Endothelial cell of umbilical vein (primary cell): ENCODE measurements at regions not wholly inside any gene's neighbourhood (a gene's known extent, or its start where the extent isn't known, plus 50 kb on each side); places are given as distances from the start of the nearest gene placed in this dataset.

Experiments
- BruUV-seq: library from RNA; stranded (reverse); fragments of 400-500 nt; replicated peaks from 2 replicates; lab custom pipeline; 2021; lab: Mats Ljungman, UMichigan
- CTCF ChIA-PET: fragments of 300-600, 350-600 bp; sonication (Branson Sonifier 250); formaldehyde crosslinking; loops from one replicate; lab custom pipeline; 2021; ENCODE audit warnings: antibody characterized with exemption, inconsistent platforms; lab: Charles Lee
- POLR2A ChIA-PET: fragments of 300-600, 350-600 bp; sonication (Branson Sonifier 250); formaldehyde crosslinking; loops from one replicate; lab custom pipeline; 2021; ENCODE audit warnings: antibody characterized with exemption, inconsistent platforms; lab: Charles Lee
- DNase-seq: peaks from one replicate; pipeline ENCODE4 v3.0.0-alpha.2; 2011; ENCODE audit warnings: low read depth, low spot score
- FAIRE-seq: peaks from 2 replicates; lab custom pipeline; 2011; peaks lifted over from hg19 to GRCh38; lab: Jason Lieb, UNC
- H2AFZ ChIP-seq: 2 replicates; pipeline ENCODE4 v1.6.0; 2012; ENCODE audit warnings: low read depth, low read length, control low read depth, inconsistent platforms
- H3K27ac ChIP-seq: 2 replicates; pipeline ENCODE4 v1.5.1; 2011; ENCODE audit warnings: low read depth, mild to moderate bottlenecking, control low read depth, low read length, moderate library complexity; ENCODE audit not compliant: insufficient read depth
- H3K27me3 ChIP-seq, 2 experiments: 2 replicates each; pipeline versions ENCODE4 v1.6.0 to v1.6.1; 2011; ENCODE audit warnings: low read length in 2 of 2, mixed read lengths in 1 of 2; ENCODE audit not compliant: control insufficient read depth in 2 of 2, insufficient read depth in 2 of 2
- H3K36me3 ChIP-seq, 2 experiments: 2 replicates in 1 of 2; 3 replicates in 1 of 2; pipeline ENCODE4 v1.5.1; 2011; ENCODE audit warnings: low read length in 2 of 2, mild to moderate bottlenecking in 1 of 2, moderate library complexity in 1 of 2; ENCODE audit not compliant: control insufficient read depth in 2 of 2, insufficient read depth in 2 of 2; ENCODE audit errors: extremely low read depth in 1 of 2
- H3K4me1 ChIP-seq: 3 replicates; pipeline ENCODE4 v1.5.1; 2011; ENCODE audit warnings: mild to moderate bottlenecking, low read length; ENCODE audit not compliant: control insufficient read depth, insufficient read depth; ENCODE audit errors: extremely low read depth
- H3K4me2 ChIP-seq: 2 replicates; pipeline ENCODE4 v1.6.1; 2011; ENCODE audit warnings: low read length, control low read depth, mixed read lengths; ENCODE audit not compliant: insufficient read depth
- H3K4me3 ChIP-seq, 3 experiments: fragments of 200-600 bp in 1 of 3; sonication (generic), shearing (Covaris generic) in 1 of 3; replicated peaks in 1 of 3; 2 replicates each; pipeline ENCODE4 v1.5.1; 2011 to 2016; ENCODE audit warnings: control low read depth in 3 of 3, low read length in 3 of 3, mild to moderate bottlenecking in 2 of 3, inconsistent platforms in 1 of 3, low read depth in 1 of 3, moderate library complexity in 1 of 3; ENCODE audit not compliant: insufficient read depth in 1 of 3
- H3K79me2 ChIP-seq: 2 replicates; pipeline ENCODE4 v1.6.0; 2012; ENCODE audit warnings: low read length, inconsistent platforms; ENCODE audit not compliant: control insufficient read depth, insufficient read depth
- H3K9ac ChIP-seq: replicated peaks from 2 replicates; pipeline ENCODE3; 2011; ENCODE audit warnings: low read length, control low read depth; ENCODE audit not compliant: insufficient read depth; ENCODE audit errors: extremely low read depth
- H3K9me1 ChIP-seq: replicated peaks from 3 replicates; pipeline ENCODE4 v1.6.0; 2011; ENCODE audit warnings: mild to moderate bottlenecking, low read length; ENCODE audit not compliant: control insufficient read depth, insufficient read depth; ENCODE audit errors: extremely low read depth
- H3K9me3 ChIP-seq: replicated peaks from 2 replicates; pipeline ENCODE4 v1.5.1; 2012; ENCODE audit warnings: low read length, inconsistent platforms; ENCODE audit not compliant: control insufficient read depth, insufficient read depth
- H4K20me1 ChIP-seq: replicated peaks from 2 replicates; pipeline ENCODE3; 2011; ENCODE audit warnings: mild to moderate bottlenecking, low read length; ENCODE audit not compliant: control insufficient read depth, insufficient read depth; ENCODE audit errors: extremely low read depth
- CTCF ChIP-seq, 2 donors: IDR thresholded peaks; 1 replicate in 1 of 2; 2 replicates in 1 of 2; pipeline ENCODE4 v1.5.1; 2011; ENCODE audit warnings: low read length in 2 of 2, mild to moderate bottlenecking in 2 of 2, moderate library complexity in 2 of 2, control low read depth in 1 of 2, inconsistent platforms in 1 of 2, low read depth in 1 of 2; ENCODE audit not compliant: insufficient read depth in 1 of 2; ENCODE audit errors: extremely low read depth in 1 of 2
- EZH2 ChIP-seq: IDR thresholded peaks from 2 replicates; pipeline ENCODE4 v1.6.1; 2012; ENCODE audit warnings: borderline replicate concordance, low read depth, mild to moderate bottlenecking, moderate library complexity, low read length, inconsistent platforms; ENCODE audit not compliant: severe bottlenecking
- FOS ChIP-seq: IDR thresholded peaks from 2 replicates; pipeline ENCODE4 v1.6.1; 2011; ENCODE audit warnings: mild to moderate bottlenecking, low read length, moderate library complexity, borderline replicate concordance; ENCODE audit not compliant: insufficient read depth
- GATA2 ChIP-seq: IDR thresholded peaks from 2 replicates; pipeline ENCODE4 v1.7.0; 2011; ENCODE audit warnings: low read depth, mild to moderate bottlenecking, moderate library complexity, mixed read lengths, low read length; ENCODE audit not compliant: insufficient read length, insufficient read depth
- JUN ChIP-seq: IDR thresholded peaks from 2 replicates; pipeline ENCODE4 v1.6.1; 2011; ENCODE audit warnings: borderline replicate concordance, low read depth; ENCODE audit not compliant: insufficient read length, insufficient read depth
- MAX ChIP-seq: IDR thresholded peaks from 2 replicates; pipeline ENCODE4 v1.6.1; 2011; ENCODE audit not compliant: insufficient read depth, insufficient read length
- MYC ChIP-seq: IDR thresholded peaks from one replicate; pipeline ENCODE4 v1.6.1; 2011; ENCODE audit warnings: mild to moderate bottlenecking, low read depth, low read length
- POLR2A ChIP-seq: IDR thresholded peaks from 2 replicates; pipeline ENCODE4 v1.6.1; 2012; ENCODE audit warnings: low read depth, mild to moderate bottlenecking, control low read depth, low read length
- POLR2AphosphoS5 ChIP-seq: IDR thresholded peaks from 2 replicates; pipeline ENCODE4 v1.6.1; 2012; ENCODE audit warnings: low read depth, mild to moderate bottlenecking, control low read depth, low read length, moderate library complexity; ENCODE audit not compliant: insufficient read depth
- dilution Hi-C: fragments of 300-500 bp; cut with MboI; formaldehyde crosslinking; loops from one replicate; pipeline ENCODE4 v1.15.0; 2019; ENCODE audit warnings: low sequenced_read_pairs; ENCODE audit not compliant: extremely low pct_ligation_motif_present
- intact Hi-C: fragments of 100-400 bp; cut with micrococcal nuclease; formaldehyde crosslinking; loops from one replicate; pipeline ENCODE4 v1.10.0; 2022

DNA sequence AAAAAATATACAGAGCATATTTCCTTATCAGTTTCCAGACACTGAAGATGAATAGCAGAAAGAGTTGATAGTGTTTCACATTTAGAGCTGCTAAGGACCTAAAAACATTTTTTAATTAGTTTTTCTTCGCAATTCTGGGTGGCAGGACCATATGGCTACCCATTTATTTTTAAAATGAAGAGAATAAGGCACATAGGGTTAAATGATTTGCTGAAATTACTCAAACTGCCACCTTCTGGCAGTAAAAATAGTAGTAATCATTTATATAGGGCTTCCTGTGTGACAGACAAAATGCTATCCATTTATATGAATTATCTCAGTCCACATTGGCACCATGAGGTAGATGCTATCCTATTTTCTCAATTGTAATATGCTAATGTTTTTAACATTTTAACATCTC is 108.6 kb upstream of the CCDC196 start:
- no peaks in the 10 kb centered on the region for H3K9me1 ChIP-seq
- intact Hi-C loops (no loop called here), dilution Hi-C loops (no loop called here)
- no peaks in the 10 kb centered on the region for H3K4me1 ChIP-seq
- no TSS peak for BruUV-seq
- H3K9ac ChIP-seq: no peak overlapping the region
- peaks cover 5 to 6% of the 10 kb centered on the region in 2 experiments for H3K27me3 ChIP-seq
- CTCF ChIA-PET: interaction anchor here (0.6 kb wide), 1 partner anchor 18 kb away, joined by 3 read pairs; no protein-coding TSS in a partner anchor
- no peaks in the 10 kb centered on the region for H4K20me1 ChIP-seq
- H3K27ac ChIP-seq: no peak overlapping the region
- no peaks in the 10 kb centered on the region for H3K9me3 ChIP-seq
- H2AFZ ChIP-seq: no peak overlapping the region
- no peaks in the 10 kb centered on the region for H3K79me2 ChIP-seq
- FAIRE-seq (no peak), DNase-seq (no peak)
- H3K4me3 ChIP-seq: no peak overlapping the region
- H3K36me3 ChIP-seq: no peaks in the 10 kb centered on the region
- no peak overlapping the region for H3K4me2 ChIP-seq
- TF ChIP-seq MAX (no peak), MYC (no peak), GATA2 (no peak), CTCF (IDR thresholded peaks at IDR 0.05; ENCODE audit: extremely low read depth in 1 of 2, insufficient read depth in 1 of 2, low read depth in 1 of 2, low read length in 2 of 2) (no peak), FOS (no peak), POLR2AphosphoS5 (no peak), EZH2 (no peak), JUN (no peak), POLR2A (no peak)
- POLR2A ChIA-PET: no interaction called here
